Upper lobe of right lung (tissue), 1 donor: ENCODE measurements at regions not wholly inside any gene's neighbourhood (a gene's known extent, or its start where the extent isn't known, plus 50 kb on each side); places are given as distances from the start of the nearest gene placed in this dataset.
A peak's percentile ranks its signal among the peaks of the same experiment; 100 is the strongest.

ENCODE experiments used
- ATAC-seq: fragments of 200-7000 bp; cut with Tn5 transposase; one replicate; pipeline ENCODE4 v1.9.1; 2020; ENCODE audit warnings: mild to moderate bottlenecking, moderate library complexity
- DNase-seq: peaks from one replicate; pipeline ENCODE4 v3.0.0-alpha.2; 2020
- H3K27ac ChIP-seq: fragments of 200-600 bp; one replicate; pipeline ENCODE4 v1.8.0; 2022
- H3K27me3 ChIP-seq: fragments of 200-600 bp; one replicate; pipeline ENCODE4 v1.8.0; 2022; ENCODE audit warnings: mild to moderate bottlenecking
- H3K36me3 ChIP-seq: fragments of 200-600 bp; one replicate; pipeline ENCODE4 v1.8.0; 2022
- H3K4me1 ChIP-seq: fragments of 200-600 bp; one replicate; pipeline ENCODE4 v1.8.0; 2022
- H3K4me3 ChIP-seq: fragments of 200-600 bp; one replicate; pipeline ENCODE4 v1.8.0; 2022; ENCODE audit warnings: mild to moderate bottlenecking
- H3K9me3 ChIP-seq: fragments of 200-600 bp; one replicate; pipeline ENCODE4 v1.8.0; 2022
- intact Hi-C: fragments of 100-400 bp; cut with DNase I; formaldehyde crosslinking; loops from one replicate; pipeline ENCODE4 v1.11.0; 2022
- TF ChIP-seq, protein P1 (sequence below): fragments of 200-600 bp; IDR thresholded peaks from one replicate; pipeline ENCODE4 v1.8.0; 2022; ENCODE audit warnings: antibody characterized with exemption
- donor health status: DM: no; HTN: yes; CAD: no; lungs with severe emphysema.

DNA sequence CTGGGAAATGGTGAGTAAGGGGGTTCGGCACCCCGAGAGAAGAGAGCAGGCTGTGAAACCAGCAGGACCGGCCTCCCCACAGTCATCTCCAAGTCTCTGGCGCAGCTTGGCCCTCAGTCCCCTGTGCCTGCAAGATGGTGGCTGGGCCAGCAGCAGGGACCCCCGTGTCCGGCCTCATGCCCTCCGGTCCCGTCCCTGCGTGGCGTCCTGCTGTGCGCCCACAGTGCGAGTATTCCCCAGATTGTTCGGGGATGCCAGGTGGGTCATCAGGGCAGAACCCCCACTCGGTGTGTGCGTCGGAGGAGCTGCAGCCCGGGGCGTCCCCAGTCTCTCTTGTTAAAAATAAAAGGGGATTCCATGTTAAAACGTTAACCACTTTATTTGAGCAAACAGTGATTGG lies 216.9 kb upstream of the ALG10B start:
- Histone ChIP-seq H3K36me3 (no peaks in the 10 kb centered on the region), H3K27ac (no peak overlapping the region), H3K4me3 (no peak overlapping the region), H3K9me3 (no peaks in the 10 kb centered on the region), H3K27me3 (no peaks in the 10 kb centered on the region), H3K4me1 (no peaks in the 10 kb centered on the region)
- intact Hi-C loops: no loop called here
- TF ChIP-seq, protein P1, sequence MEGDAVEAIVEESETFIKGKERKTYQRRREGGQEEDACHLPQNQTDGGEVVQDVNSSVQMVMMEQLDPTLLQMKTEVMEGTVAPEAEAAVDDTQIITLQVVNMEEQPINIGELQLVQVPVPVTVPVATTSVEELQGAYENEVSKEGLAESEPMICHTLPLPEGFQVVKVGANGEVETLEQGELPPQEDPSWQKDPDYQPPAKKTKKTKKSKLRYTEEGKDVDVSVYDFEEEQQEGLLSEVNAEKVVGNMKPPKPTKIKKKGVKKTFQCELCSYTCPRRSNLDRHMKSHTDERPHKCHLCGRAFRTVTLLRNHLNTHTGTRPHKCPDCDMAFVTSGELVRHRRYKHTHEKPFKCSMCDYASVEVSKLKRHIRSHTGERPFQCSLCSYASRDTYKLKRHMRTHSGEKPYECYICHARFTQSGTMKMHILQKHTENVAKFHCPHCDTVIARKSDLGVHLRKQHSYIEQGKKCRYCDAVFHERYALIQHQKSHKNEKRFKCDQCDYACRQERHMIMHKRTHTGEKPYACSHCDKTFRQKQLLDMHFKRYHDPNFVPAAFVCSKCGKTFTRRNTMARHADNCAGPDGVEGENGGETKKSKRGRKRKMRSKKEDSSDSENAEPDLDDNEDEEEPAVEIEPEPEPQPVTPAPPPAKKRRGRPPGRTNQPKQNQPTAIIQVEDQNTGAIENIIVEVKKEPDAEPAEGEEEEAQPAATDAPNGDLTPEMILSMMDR: no peak
- ATAC-seq: peak; percentile 20
- no peak for DNase-seq

DNA sequence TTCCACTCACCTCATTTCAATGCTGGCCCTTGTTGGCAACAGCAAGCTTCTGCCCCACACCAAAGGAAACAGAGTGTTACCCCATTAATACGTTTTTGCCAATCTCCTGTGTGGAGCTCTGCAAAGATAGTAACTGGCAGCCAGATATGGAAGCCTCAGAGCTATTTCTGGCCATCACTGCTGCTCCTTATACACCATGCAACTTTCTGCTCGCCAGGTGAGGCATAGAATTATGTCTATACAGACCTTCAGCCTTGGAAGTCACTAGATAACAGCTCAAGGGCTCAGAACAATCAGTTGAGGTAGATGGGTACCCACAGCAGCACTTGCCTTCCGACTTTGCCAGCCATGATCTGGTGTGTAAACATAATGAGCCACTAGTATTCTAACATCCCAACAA lies 214.8 kb upstream of the ALG10B start:
- Histone ChIP-seq H3K9me3 (no peaks in the 10 kb centered on the region), H3K27me3 (no peaks in the 10 kb centered on the region), H3K36me3 (no peaks in the 10 kb centered on the region), H3K27ac (no peak overlapping the region), H3K4me3 (no peak overlapping the region), H3K4me1 (no peaks in the 10 kb centered on the region)
- TF ChIP-seq, protein P1: no peak
- DNase-seq: no peak
- intact Hi-C loops: no loop called here
- no peak for ATAC-seq

DNA sequence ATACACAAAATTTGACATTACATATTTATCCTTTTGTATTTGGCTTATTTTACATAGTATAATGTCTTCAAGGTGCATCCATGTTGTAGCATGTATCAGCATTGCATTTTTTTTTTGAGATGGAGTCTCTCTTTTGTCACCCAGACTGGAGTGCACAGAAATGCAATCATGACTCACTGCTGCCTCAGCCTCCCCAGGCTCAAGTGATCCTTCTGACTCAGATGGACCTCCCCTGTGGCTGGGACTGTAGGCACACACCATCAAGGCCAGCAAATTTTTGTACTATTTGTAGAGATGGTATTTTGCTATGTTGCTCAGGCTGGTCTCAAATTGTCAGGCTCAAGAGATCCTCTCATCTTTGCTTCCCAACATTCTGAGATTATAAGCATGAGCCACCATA lies 214.4 kb upstream of the ALG10B start:
- H3K36me3 ChIP-seq: no peaks in the 10 kb centered on the region
- TF ChIP-seq, protein P1: no peak

DNA sequence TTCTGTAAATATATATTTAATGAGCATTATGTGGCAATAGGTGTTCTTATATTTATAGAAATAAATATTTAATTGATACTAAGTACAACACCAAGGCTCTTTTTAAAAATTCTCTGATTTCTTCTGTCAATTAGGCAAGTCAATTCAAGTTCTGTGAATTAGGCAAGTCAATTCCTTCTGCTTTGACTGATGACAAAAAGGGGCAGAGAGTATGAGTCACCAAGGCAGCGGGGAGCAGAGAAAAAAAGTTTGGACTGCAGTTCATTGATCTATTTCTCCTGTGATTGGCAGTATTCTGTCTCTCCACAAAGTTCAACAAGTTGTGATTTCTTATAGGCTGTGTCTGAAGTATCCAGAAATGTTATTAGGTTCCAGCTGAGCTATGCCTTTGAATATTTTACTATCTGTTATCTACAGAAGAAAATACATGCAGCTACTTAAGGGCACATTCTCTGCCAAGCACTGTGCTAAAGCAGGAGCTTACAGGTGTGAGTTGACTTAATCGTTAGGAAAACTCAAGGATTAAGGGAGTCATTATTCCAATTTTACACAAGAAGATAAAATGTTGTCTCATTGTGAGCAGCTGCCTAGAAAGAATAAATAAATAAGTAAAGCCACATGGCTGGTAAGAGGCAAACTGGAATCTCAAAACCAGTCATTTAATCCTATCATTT lies 206.4 kb upstream of the ALG10B start:
- no peaks in the 10 kb centered on the region for H3K36me3 ChIP-seq
- no peaks in the 10 kb centered on the region for H3K4me1 ChIP-seq
- intact Hi-C loops: no loop called here
- H3K4me3 ChIP-seq: no peak overlapping the region
- H3K9me3 ChIP-seq: no peaks in the 10 kb centered on the region
- ATAC-seq (no peak), DNase-seq (no peak)
- H3K27me3 ChIP-seq: no peaks in the 10 kb centered on the region
- TF ChIP-seq, protein P1: no peak
- H3K27ac ChIP-seq: no peak overlapping the region

More for the DNA sequence above, 214.4 kb upstream of the ALG10B start:
- Histone ChIP-seq H3K9me3 (no peaks in the 10 kb centered on the region), H3K27me3 (no peaks in the 10 kb centered on the region), H3K27ac (no peak overlapping the region), H3K4me3 (no peak overlapping the region), H3K4me1 (no peaks in the 10 kb centered on the region)
- ATAC-seq (no peak), DNase-seq (no peak)
- intact Hi-C loops: no loop called here

DNA sequence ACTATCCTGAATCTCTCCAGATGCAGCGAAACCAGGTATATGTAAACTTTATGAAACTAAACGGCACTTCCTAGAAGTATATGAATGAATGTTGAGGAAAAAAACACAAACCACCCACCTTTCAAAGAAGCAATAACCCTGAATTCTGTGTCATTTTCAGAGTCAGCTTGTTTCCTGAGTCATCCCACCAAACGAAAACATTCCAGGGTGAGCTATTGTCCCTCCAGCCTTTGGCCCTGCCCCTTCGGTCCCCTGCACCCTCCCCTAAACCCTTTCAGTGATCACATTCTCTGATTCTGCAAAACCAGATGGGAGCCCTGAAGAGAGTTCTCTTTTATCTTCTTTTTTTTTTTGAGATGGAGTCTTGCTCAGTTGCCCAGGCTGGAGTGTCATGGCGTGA lies 202.6 kb upstream of the ALG10B start:
- no peak for DNase-seq
- Histone ChIP-seq H3K9me3 (no peaks in the 10 kb centered on the region), H3K27ac (no peak overlapping the region), H3K4me3 (no peak overlapping the region), H3K36me3 (no peaks in the 10 kb centered on the region), H3K4me1 (no peaks in the 10 kb centered on the region), H3K27me3 (no peaks in the 10 kb centered on the region)
- TF ChIP-seq, protein P1: no peak
- intact Hi-C loops: no loop called here
- no peak for ATAC-seq

DNA sequence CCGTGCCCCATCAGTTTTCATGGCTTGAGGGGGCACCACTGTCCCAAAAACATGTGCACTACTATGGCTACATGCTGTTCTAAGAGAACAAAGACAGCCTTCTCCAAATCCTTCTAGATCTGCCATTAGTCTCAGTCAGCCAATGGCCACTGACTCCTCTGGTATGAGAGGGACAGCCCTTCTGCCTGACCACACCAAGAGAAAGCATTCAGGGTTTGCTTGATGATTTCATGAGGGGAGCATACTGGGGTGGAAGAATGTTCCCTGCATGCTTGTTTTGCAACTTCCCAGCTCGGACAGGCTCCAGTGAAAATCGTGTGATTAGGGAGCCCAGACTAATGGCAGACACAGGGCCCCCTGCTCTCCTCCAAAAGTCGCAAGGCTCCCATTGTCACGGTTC lies 199.6 kb upstream of the ALG10B start:
- ATAC-seq (peak; percentile 55), DNase-seq (no peak)
- no peaks in the 10 kb centered on the region for H3K36me3 ChIP-seq
- TF ChIP-seq, protein P1: no peak
- no peak overlapping the region for H3K4me3 ChIP-seq
- intact Hi-C loops: no loop called here
- no peak overlapping the region for H3K27ac ChIP-seq
- H3K9me3 ChIP-seq: no peaks in the 10 kb centered on the region
- H3K4me1 ChIP-seq: no peaks in the 10 kb centered on the region
- no peaks in the 10 kb centered on the region for H3K27me3 ChIP-seq
